GM23248 (cell line): ENCODE measurements at regions not wholly inside any gene's neighbourhood (a gene's known extent, or its start where the extent isn't known, plus 50 kb on each side); places are given as distances from the start of the nearest gene placed in this dataset.

Source experiments
- EZH2 ChIP-seq: fragments of 200-600 bp; sonication (generic); IDR thresholded peaks from 2 replicates; pipeline ENCODE4 v1.6.1; 2018; ENCODE audit warnings: antibody characterized with exemption, mild to moderate bottlenecking; ENCODE audit not compliant: insufficient read depth, poor library complexity, severe bottlenecking
- EZH2phosphoT487 ChIP-seq: fragments of 200-600 bp; sonication (generic); IDR thresholded peaks from 2 replicates; pipeline ENCODE4 v1.6.1; 2018; ENCODE audit warnings: antibody characterized with exemption, moderate library complexity, mild to moderate bottlenecking, low read depth; ENCODE audit not compliant: insufficient read depth

- TF ChIP-seq EZH2 (no peak), EZH2phosphoT487 (no peak)
These were observed 423.1 kb upstream of the PITX2 start for GRCh38 chr4:111045992-111046391.
